ENCODE measurements at regions not wholly inside any gene's neighbourhood (a gene's known extent, or its start where the extent isn't known, plus 50 kb on each side); places are given as distances from the start of the nearest gene placed in this dataset.

- FAIRE-seq (no peak), DNase-seq (ENCODE audit: insufficient read length) (no peak)
Observed at GRCh38 chr5:145588113-145588512, 247.0 kb downstream of the PRELID2 start.

GRCh38 chr5:145587710-145588109 is 247.4 kb downstream of the PRELID2 start:
- no peak for FAIRE-seq
- no peak for DNase-seq (ENCODE audit: insufficient read length)
- TF ChIP-seq POLR2AphosphoS5 (IDR thresholded peaks at IDR 0.05; ENCODE audit: low read depth, low read length) (no peak), TAF1 (IDR thresholded peaks at IDR 0.05; ENCODE audit: borderline replicate concordance, low read depth, low read length) (no peak), POLR2A (IDR thresholded peaks at IDR 0.05; ENCODE audit: low read depth, low read length) (no peak)

More at GRCh38 chr5:145588113-145588512, 247.0 kb downstream of the PRELID2 start:
- TF ChIP-seq TAF1 (IDR thresholded peaks at IDR 0.05; ENCODE audit: borderline replicate concordance, low read depth, low read length) = no peak
- no peak for TF ChIP-seq POLR2AphosphoS5 (IDR thresholded peaks at IDR 0.05; ENCODE audit: low read depth, low read length)
- TF ChIP-seq POLR2A (IDR thresholded peaks at IDR 0.05; ENCODE audit: low read depth, low read length) = no peak

- DNase-seq (ENCODE audit: insufficient read length) (no peak), FAIRE-seq (no peak)
Observed at GRCh38 chr5:145587308-145587672, 247.9 kb downstream of the PRELID2 start.

GRCh38 chr5:145586661-145587307 is 248.4 kb downstream of the PRELID2 start:
- TF ChIP-seq TAF1 (IDR thresholded peaks at IDR 0.05; ENCODE audit: borderline replicate concordance, low read depth, low read length) (no peak), POLR2AphosphoS5 (IDR thresholded peaks at IDR 0.05; ENCODE audit: low read depth, low read length) (no peak), POLR2A (IDR thresholded peaks at IDR 0.05; ENCODE audit: low read depth, low read length) (no peak)
- DNase-seq (ENCODE audit: insufficient read length) (no peak), FAIRE-seq (no peak)

More at GRCh38 chr5:145587308-145587672, 247.9 kb downstream of the PRELID2 start:
- no peak for TF ChIP-seq POLR2AphosphoS5 (IDR thresholded peaks at IDR 0.05; ENCODE audit: low read depth, low read length)
- TF ChIP-seq POLR2A (IDR thresholded peaks at IDR 0.05; ENCODE audit: low read depth, low read length) = no peak
- TF ChIP-seq TAF1 (IDR thresholded peaks at IDR 0.05; ENCODE audit: borderline replicate concordance, low read depth, low read length) = no peak

GRCh38 chr5:145585443-145586148 is 249.5 kb downstream of the PRELID2 start:
- DNase-seq (ENCODE audit: insufficient read length) (no peak), FAIRE-seq (no peak)
- TF ChIP-seq POLR2AphosphoS5 (IDR thresholded peaks at IDR 0.05; ENCODE audit: low read depth, low read length) (no peak), TAF1 (IDR thresholded peaks at IDR 0.05; ENCODE audit: borderline replicate concordance, low read depth, low read length) (no peak), POLR2A (IDR thresholded peaks at IDR 0.05; ENCODE audit: low read depth, low read length) (no peak)

- FAIRE-seq = no peak
Observed at GRCh38 chr5:145579301-145579700, 255.8 kb downstream of the PRELID2 start.

GRCh38 chr5:145574889-145575573 is 260.1 kb downstream of the PRELID2 start:
- FAIRE-seq (no peak), DNase-seq (ENCODE audit: insufficient read length) (no peak)
- TF ChIP-seq POLR2AphosphoS5 (IDR thresholded peaks at IDR 0.05; ENCODE audit: low read depth, low read length) = no peak
- no peak for TF ChIP-seq TAF1 (IDR thresholded peaks at IDR 0.05; ENCODE audit: borderline replicate concordance, low read depth, low read length)
- no peak for TF ChIP-seq POLR2A (IDR thresholded peaks at IDR 0.05; ENCODE audit: low read depth, low read length)

More at GRCh38 chr5:145579301-145579700, 255.8 kb downstream of the PRELID2 start:
- TF ChIP-seq POLR2A (IDR thresholded peaks at IDR 0.05; ENCODE audit: low read depth, low read length) (no peak), TAF1 (IDR thresholded peaks at IDR 0.05; ENCODE audit: borderline replicate concordance, low read depth, low read length) (no peak)
- DNase-seq (ENCODE audit: insufficient read length) = no peak

GRCh38 chr5:145568581-145568980 is 266.6 kb downstream of the PRELID2 start:
- DNase-seq (ENCODE audit: insufficient read length) (no peak), FAIRE-seq (no peak)
- TF ChIP-seq TAF1 (IDR thresholded peaks at IDR 0.05; ENCODE audit: borderline replicate concordance, low read depth, low read length) (no peak), POLR2AphosphoS5 (IDR thresholded peaks at IDR 0.05; ENCODE audit: low read depth, low read length) (no peak), POLR2A (IDR thresholded peaks at IDR 0.05; ENCODE audit: low read depth, low read length) (no peak)

- FAIRE-seq (no peak), DNase-seq (ENCODE audit: insufficient read length) (no peak)
- TF ChIP-seq POLR2A (IDR thresholded peaks at IDR 0.05; ENCODE audit: low read depth, low read length) (no peak), POLR2AphosphoS5 (IDR thresholded peaks at IDR 0.05; ENCODE audit: low read depth, low read length) (no peak), TAF1 (IDR thresholded peaks at IDR 0.05; ENCODE audit: borderline replicate concordance, low read depth, low read length) (no peak)
Observed at GRCh38 chr5:145562931-145563330, 272.2 kb downstream of the PRELID2 start.

- FAIRE-seq = no peak
- no peak for TF ChIP-seq POLR2AphosphoS5 (IDR thresholded peaks at IDR 0.05; ENCODE audit: low read depth, low read length)
- DNase-seq (ENCODE audit: insufficient read length) = no peak
Observed at GRCh38 chr5:145558288-145558687, 276.9 kb downstream of the PRELID2 start.

GRCh38 chr5:145557345-145557744 is 277.8 kb downstream of the PRELID2 start:
- TF ChIP-seq POLR2A (IDR thresholded peaks at IDR 0.05; ENCODE audit: low read depth, low read length) (no peak), TAF1 (IDR thresholded peaks at IDR 0.05; ENCODE audit: borderline replicate concordance, low read depth, low read length) (no peak), POLR2AphosphoS5 (IDR thresholded peaks at IDR 0.05; ENCODE audit: low read depth, low read length) (no peak)
- no peak for FAIRE-seq
- no peak for DNase-seq (ENCODE audit: insufficient read length)

- FAIRE-seq (no peak), DNase-seq (ENCODE audit: insufficient read length) (no peak)
- TF ChIP-seq POLR2A (IDR thresholded peaks at IDR 0.05; ENCODE audit: low read depth, low read length) = no peak
- TF ChIP-seq POLR2AphosphoS5 (IDR thresholded peaks at IDR 0.05; ENCODE audit: low read depth, low read length) = no peak
- no peak for TF ChIP-seq TAF1 (IDR thresholded peaks at IDR 0.05; ENCODE audit: borderline replicate concordance, low read depth, low read length)
Observed at GRCh38 chr5:145554399-145554798, 280.7 kb downstream of the PRELID2 start.
